Mesodermal cell (in vitro differentiated cells): ENCODE measurements at regions not wholly inside any gene's neighbourhood (a gene's known extent, or its start where the extent isn't known, plus 50 kb on each side); places are given as distances from the start of the nearest gene placed in this dataset.

Source experiments
- H3K27ac ChIP-seq: 2 replicates; pipeline ENCODE4 v1.7.0; 2013; ENCODE audit warnings: mild to moderate bottlenecking, low read depth, low read length, moderate library complexity; ENCODE audit not compliant: severe bottlenecking
- H3K36me3 ChIP-seq: 2 replicates; pipeline ENCODE4 v1.7.1; 2013; ENCODE audit warnings: mild to moderate bottlenecking, low read length, moderate library complexity; ENCODE audit not compliant: control insufficient read depth, insufficient read depth
- H3K4me1 ChIP-seq: one replicate; pipeline ENCODE4 v1.7.1; 2013; ENCODE audit warnings: mild to moderate bottlenecking, low read length; ENCODE audit not compliant: insufficient read depth, control insufficient read depth, poor library complexity, severe bottlenecking
- H3K4me3 ChIP-seq: 2 replicates; pipeline ENCODE4 v1.7.0; 2013; ENCODE audit warnings: low read length, control low read depth, mild to moderate bottlenecking; ENCODE audit not compliant: insufficient read depth, poor library complexity, severe bottlenecking; ENCODE audit errors: extremely low read depth
- H3K9me3 ChIP-seq: 2 replicates; pipeline ENCODE4 v1.7.1; 2013; ENCODE audit warnings: mild to moderate bottlenecking, low read length, moderate library complexity; ENCODE audit not compliant: control insufficient read depth
- WGBS, 2 experiments: methylation state at CpG; one replicate each; pipeline ENCODE4 v1.1.5; 2013; ENCODE audit warnings: missing lambda C conversion rate in 2 of 2; ENCODE audit not compliant: insufficient coverage in 2 of 2; 5-methylcytosine and 5-hydroxymethylcytosine counted together

DNA sequence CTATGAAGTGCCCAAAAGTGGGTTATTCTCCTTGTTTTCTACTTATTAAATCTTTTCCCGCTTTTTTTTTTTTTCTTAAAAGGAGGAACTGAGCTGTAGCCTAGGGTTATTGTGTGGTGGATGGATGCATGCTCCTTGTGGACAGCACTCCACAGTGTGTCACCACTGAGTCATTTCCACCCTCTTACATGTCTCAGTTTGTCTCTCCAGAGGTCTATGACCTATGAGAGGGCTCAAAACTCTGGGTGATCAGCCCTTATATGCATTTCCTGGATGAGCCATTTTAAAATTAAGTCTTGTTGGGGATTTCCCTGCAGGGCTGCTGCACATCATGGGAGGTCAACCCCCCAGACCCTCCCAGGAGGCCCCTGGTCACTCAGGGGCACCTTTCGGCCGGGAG lies 102.2 kb upstream of the MOCS2 start:
- WGBS, 2 experiments: 94% methylated on average over 2 of the region's 3 CpGs; no CpG with 5 or more reads in 1 of the 2 experiments
- Histone ChIP-seq H3K9me3 (no peaks in the 10 kb centered on the region), H3K36me3 (no peaks in the 10 kb centered on the region), H3K4me1 (no peaks in the 10 kb centered on the region), H3K27ac (no peak overlapping the region), H3K4me3 (no peak overlapping the region)

DNA sequence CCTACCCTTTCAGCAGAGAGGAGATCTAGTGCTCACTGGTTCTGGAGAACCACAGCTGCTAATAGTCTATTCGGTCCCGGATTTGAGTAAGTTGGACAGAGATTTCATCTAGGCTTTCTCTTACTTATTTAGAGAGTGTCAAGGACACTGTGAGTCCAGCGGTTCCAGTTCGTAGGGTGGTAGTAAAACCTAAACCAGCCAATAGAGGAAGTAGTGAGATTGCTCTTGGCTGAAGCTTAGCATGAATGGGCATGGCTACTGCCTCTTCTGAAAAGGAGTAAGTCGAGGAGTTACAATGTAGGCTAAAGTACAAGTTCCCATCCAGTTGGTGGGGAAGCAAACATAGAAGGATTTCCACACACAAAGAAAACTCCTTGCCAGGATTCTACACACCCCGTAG lies 109.6 kb upstream of the MOCS2 start:
- no peaks in the 10 kb centered on the region for H3K36me3 ChIP-seq
- no peaks in the 10 kb centered on the region for H3K4me1 ChIP-seq
- H3K4me3 ChIP-seq: no peak overlapping the region
- no peak overlapping the region for H3K27ac ChIP-seq
- WGBS, 2 experiments: 84 to 100% methylated on average over 4 of the region's 6 CpGs
- H3K9me3 ChIP-seq: no peaks in the 10 kb centered on the region

DNA sequence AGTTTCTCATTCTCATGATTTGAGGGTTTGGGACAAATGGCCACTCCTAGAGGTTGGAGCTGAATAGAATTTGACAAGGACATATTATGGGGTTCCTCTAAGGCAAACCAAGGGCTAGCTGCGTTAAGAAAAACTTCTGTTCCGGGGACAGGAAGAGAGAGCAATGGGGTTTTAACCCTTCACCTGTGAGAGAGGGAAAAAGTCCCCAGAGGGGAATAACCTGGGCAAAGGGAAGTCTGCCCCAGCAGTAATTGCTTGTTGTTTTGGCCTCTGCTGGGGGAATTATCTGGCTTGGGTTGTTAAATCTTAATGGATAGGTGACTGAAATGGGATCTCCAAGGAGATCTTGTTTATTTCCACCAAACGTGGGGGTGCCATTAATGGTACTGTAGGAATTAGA lies 110.1 kb upstream of the MOCS2 start:
- Histone ChIP-seq H3K4me3 (no peak overlapping the region), H3K36me3 (no peaks in the 10 kb centered on the region), H3K27ac (no peak overlapping the region), H3K9me3 (no peaks in the 10 kb centered on the region), H3K4me1 (no peaks in the 10 kb centered on the region)
- WGBS, 2 experiments: 67 to 70% methylated on average over 3 of the region's 3 CpGs

DNA sequence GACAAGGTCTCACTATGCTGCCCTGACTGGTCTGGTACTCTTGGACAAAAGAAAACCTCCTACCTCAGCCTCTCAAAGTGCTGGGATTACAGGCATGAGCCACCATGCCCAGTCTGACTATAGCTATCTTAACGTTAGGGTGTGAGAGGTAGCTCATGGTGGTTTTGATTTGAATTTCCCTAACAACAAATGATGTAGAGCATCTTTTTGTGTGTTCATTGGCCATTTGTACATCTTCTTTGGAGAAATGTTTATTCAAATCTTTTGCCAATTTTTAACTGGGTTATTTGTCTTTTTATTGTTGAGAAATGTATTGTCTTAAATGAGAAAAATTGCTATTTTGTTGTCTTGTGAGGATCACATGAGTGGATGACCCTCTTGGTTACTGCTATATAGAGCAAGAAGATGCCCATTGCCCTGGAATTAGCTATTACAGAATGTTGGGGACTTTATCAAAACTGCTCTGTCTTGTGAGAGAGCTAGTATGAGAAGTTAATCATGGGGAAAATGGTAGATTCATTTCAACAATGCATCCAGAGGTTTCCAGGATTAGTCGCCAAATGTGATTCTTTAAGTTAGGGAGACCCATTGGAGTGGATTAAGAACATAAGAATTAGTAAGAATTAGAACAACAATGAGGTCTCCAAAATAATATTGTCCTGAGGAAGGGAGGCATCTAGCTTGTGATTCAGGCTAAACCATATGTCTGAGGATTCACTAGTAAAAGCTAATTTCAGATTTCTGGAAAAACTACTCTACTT lies 124.3 kb upstream of the MOCS2 start:
- no peak overlapping the region for H3K4me3 ChIP-seq
- no peaks in the 10 kb centered on the region for H3K4me1 ChIP-seq
- peaks cover 14% of the 10 kb centered on the region for H3K9me3 ChIP-seq
- no peak overlapping the region for H3K27ac ChIP-seq
- no peaks in the 10 kb centered on the region for H3K36me3 ChIP-seq
- 82 to 100% methylated on average over 1 to 2 of the region's 2 CpGs for WGBS, 2 experiments

DNA sequence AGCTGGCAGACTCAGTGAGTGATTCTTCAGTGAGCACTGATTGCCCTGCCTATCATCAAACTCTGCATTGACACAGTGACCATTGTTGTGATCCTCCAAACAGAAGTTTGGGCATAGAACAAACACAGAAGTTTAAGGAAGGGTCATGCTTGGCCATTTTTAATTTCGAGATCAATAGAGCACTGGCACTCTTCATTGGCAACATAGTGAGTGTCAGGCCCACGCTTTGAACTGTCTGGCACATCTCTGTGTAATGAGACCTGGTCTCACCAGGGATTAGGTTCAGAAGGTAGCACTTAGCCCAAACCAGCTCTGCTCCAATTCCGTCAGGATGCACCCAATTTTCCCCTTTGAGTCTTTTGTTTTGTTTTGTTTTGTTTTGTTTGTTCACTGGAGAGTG lies 127.1 kb upstream of the MOCS2 start:
- Histone ChIP-seq H3K36me3 (no peaks in the 10 kb centered on the region), H3K4me3 (no peak overlapping the region), H3K27ac (no peak overlapping the region), H3K4me1 (no peaks in the 10 kb centered on the region), H3K9me3 (peaks cover 3% of the 10 kb centered on the region)
- WGBS, 2 experiments: 76 to 79% methylated on average over 2 of the region's 3 CpGs

DNA sequence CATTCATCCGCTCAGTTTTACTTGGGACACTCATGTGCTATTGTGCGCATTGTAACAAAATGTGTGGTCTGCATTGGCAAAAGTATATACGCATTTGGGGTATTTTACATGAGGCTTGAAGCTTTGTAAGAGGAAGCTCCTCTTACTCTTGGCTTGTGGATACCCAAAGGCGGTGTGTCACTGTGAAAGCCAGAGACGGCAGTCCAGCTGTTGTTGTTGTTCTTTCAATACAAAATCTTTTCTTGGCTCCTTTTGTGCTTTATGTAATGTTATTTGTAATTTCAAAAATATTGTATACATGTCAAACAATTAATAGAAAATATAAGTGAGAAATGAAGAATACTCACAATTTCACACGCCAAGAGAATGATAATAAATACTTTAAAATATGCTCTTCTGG lies 128.3 kb upstream of the MOCS2 start:
- no peaks in the 10 kb centered on the region for H3K36me3 ChIP-seq
- H3K9me3 ChIP-seq: no peaks in the 10 kb centered on the region
- no peaks in the 10 kb centered on the region for H3K4me1 ChIP-seq
- H3K4me3 ChIP-seq: no peak overlapping the region
- no peak overlapping the region for H3K27ac ChIP-seq
- WGBS, 2 experiments: 100% methylated on average over 2 of the region's 6 CpGs; no CpG with 5 or more reads in 1 of the 2 experiments

DNA sequence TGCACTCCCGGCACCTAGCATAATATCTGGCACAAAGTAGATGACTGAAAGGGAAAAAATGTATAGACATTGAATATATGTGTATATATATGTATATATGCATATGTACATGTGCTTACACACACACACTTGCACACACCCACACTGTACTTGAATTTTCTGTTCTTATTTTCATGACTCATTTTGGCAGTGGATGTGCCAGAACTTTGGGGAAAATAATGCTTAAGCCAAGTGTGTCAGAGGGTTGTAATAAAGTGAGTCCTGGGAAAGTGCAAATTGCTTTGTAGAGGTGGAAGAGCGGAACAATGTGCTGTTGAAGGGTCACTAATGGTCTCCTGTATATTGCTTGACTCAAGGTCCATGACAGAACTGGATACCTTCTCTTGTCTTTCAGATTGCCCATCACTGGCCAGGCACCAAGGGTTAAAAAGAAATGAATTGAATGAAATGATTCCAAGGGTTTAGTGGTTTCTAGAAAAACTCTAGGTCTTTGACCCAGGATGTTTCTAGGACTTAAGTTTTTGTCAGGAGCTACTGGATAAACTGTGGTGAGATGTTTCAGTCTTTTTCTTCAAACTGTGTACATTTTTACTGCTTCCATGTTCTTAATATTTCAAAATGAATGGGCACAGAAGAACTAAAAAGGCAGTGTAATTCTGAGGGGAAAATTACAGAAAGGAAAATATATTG lies 129.9 kb upstream of the MOCS2 start:
- H3K36me3 ChIP-seq: no peaks in the 10 kb centered on the region
- 100% methylated on average over 1 of the region's 2 CpGs for WGBS, 2 experiments
- no peak overlapping the region for H3K27ac ChIP-seq
- no peak overlapping the region for H3K4me3 ChIP-seq
- H3K9me3 ChIP-seq: no peaks in the 10 kb centered on the region
- H3K4me1 ChIP-seq: no peaks in the 10 kb centered on the region

DNA sequence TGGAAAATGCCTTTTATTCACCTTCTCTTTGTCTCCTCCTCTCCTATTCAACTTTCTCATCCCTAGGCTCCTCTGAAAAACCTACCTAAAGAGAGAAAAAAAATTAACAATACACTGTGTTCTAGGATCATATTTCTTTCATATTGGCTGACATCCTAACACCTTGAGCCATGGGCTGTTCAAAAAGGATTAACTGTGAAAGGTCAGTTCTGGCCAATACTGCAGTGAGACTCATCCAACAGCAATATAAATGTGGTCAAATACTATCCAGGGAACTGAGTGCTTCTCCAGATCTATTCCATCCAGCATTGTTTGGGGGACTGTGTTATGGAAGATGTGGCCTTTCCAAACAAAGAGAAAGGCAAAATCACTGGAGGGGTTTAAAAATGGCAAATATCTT lies 131.1 kb upstream of the MOCS2 start:
- no peaks in the 10 kb centered on the region for H3K9me3 ChIP-seq
- no peak overlapping the region for H3K4me3 ChIP-seq
- H3K27ac ChIP-seq: no peak overlapping the region
- H3K4me1 ChIP-seq: no peaks in the 10 kb centered on the region
- no peaks in the 10 kb centered on the region for H3K36me3 ChIP-seq

DNA sequence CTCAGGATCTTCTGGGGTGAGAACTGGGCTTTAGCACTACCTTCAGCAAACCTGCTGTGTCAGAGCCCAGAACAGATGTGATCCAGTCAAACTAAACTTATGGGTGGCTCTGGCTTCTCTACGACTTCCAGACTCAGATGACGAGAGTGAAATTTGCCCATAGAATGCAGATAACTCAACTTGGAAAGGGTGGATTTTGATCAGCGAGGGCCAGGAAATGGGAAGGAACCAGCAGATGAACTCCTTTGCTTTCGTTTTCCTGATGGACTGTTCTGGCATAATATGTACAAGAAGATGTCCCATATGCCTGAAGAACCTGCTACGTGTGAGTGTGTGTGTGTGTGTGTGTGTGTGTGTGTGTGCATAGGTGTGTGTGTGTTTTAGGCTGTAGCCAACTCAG lies 132.0 kb upstream of the MOCS2 start:
- H3K36me3 ChIP-seq: no peaks in the 10 kb centered on the region
- no peak overlapping the region for H3K27ac ChIP-seq
- H3K9me3 ChIP-seq: no peaks in the 10 kb centered on the region
- peaks cover 5% of the 10 kb centered on the region for H3K4me1 ChIP-seq
- H3K4me3 ChIP-seq: no peak overlapping the region
- WGBS, 2 experiments: 93 to 95% methylated on average over 4 of the region's 5 CpGs

DNA sequence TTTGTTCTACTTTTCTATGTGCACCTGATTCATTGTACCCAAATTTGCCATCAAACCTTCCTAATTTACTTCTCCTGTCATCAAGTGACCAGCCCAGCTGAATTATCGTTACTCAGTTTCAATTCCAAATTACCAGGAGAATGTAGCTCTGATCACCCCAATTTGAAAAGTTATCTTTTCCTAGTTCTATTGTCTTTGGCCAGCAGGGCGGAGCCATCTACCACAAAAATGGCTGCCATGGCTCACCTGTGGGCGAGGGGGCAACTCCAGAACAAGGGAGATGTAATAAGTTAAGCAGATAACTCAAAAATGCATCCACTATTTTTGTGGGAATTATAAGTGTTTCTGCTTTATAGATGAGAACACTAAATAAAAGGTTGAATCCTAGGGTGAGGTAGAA lies 133.8 kb upstream of the MOCS2 start:
- H3K4me1 ChIP-seq: peaks cover 5% of the 10 kb centered on the region
- WGBS, 2 experiments: 92 to 100% methylated on average over 1 to 2 of the region's 3 CpGs
- H3K9me3 ChIP-seq: no peaks in the 10 kb centered on the region
- no peak overlapping the region for H3K4me3 ChIP-seq
- no peaks in the 10 kb centered on the region for H3K36me3 ChIP-seq
- no peak overlapping the region for H3K27ac ChIP-seq
